Upper lobe of right lung (tissue), 1 donor: ENCODE measurements at regions not wholly inside any gene's neighbourhood (a gene's known extent, or its start where the extent isn't known, plus 50 kb on each side); places are given as distances from the start of the nearest gene placed in this dataset.
"Not testable (repeated sequence)": the region's sequence is repeated elsewhere in the genome, so short reads cannot be mapped to it uniquely, and the experiment has no call there.

Experiments
- ATAC-seq: fragments of 200-7000 bp; cut with Tn5 transposase; one replicate; pipeline ENCODE4 v1.9.1; 2020; ENCODE audit warnings: mild to moderate bottlenecking, moderate library complexity
- DNase-seq: peaks from one replicate; pipeline ENCODE4 v3.0.0-alpha.2; 2020
- H3K27ac ChIP-seq: fragments of 200-600 bp; one replicate; pipeline ENCODE4 v1.8.0; 2022
- H3K27me3 ChIP-seq: fragments of 200-600 bp; one replicate; pipeline ENCODE4 v1.8.0; 2022; ENCODE audit warnings: mild to moderate bottlenecking
- H3K36me3 ChIP-seq: fragments of 200-600 bp; one replicate; pipeline ENCODE4 v1.8.0; 2022
- H3K4me1 ChIP-seq: fragments of 200-600 bp; one replicate; pipeline ENCODE4 v1.8.0; 2022
- H3K4me3 ChIP-seq: fragments of 200-600 bp; one replicate; pipeline ENCODE4 v1.8.0; 2022; ENCODE audit warnings: mild to moderate bottlenecking
- H3K9me3 ChIP-seq: fragments of 200-600 bp; one replicate; pipeline ENCODE4 v1.8.0; 2022
- intact Hi-C: fragments of 100-400 bp; cut with DNase I; formaldehyde crosslinking; loops from one replicate; pipeline ENCODE4 v1.11.0; 2022
- TF ChIP-seq, protein P1 (sequence below): fragments of 200-600 bp; IDR thresholded peaks from one replicate; pipeline ENCODE4 v1.8.0; 2022; ENCODE audit warnings: antibody characterized with exemption
- donor health status: DM: no; HTN: yes; CAD: no; lungs with severe emphysema.

DNA sequence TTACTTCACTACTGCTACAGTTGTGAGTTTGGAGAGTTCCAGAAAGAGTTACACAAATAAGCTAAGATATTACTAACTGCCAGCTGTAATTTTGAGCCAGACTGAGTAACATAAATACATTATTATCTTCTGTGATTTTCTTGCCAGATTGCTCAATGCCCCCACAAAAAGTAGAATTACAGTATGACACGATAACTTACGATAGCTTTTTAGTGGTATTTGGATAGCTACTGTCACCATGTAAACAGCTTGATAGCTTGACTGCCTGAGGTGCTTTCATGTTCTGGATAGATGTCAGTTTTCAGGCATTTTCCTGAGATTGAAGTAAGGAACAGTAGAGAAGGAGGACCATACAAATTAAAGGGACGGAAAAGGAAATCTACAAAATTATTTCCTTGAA lies 533.3 kb downstream of the SOCS6 start:
- DNase-seq, result no peak

DNA sequence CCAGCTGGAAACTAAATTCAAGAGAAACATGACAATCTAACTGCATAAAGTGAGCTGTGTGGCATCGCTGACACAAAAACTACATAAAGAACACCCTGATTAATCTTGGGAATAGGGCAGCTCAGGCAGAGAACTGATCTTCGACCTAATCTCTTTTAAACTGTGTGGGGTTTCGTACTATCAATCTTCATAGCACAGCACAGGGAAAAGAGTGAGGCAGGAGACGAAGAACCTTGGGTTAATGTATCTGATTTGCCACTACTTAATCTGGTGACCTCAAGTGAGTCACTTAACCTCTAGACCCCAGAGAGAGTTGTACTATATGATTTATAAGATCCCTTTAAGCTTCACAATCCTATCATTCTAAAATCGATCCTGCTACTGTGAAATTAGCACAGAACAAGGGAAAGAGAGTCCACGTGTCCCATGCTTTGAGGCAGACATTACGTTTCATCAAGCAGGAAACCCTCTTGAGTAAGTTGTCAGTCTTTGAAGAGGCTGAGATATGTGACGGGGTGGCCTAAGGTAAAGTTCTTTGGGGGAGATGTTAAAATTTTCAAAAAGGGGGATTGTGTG lies 519.7 kb downstream of the SOCS6 start:
- H3K4me3 ChIP-seq, result no peak overlapping the region
- H3K36me3 ChIP-seq, result no peaks in the 10 kb centered on the region
- H3K27me3 ChIP-seq, result no peaks in the 10 kb centered on the region
- intact Hi-C loops, result no loop called here
- no peak for ATAC-seq
- DNase-seq, result no peak
- no peak overlapping the region for H3K27ac ChIP-seq
- H3K4me1 ChIP-seq, result no peaks in the 10 kb centered on the region
- no peaks in the 10 kb centered on the region for H3K9me3 ChIP-seq
- TF ChIP-seq, protein P1, sequence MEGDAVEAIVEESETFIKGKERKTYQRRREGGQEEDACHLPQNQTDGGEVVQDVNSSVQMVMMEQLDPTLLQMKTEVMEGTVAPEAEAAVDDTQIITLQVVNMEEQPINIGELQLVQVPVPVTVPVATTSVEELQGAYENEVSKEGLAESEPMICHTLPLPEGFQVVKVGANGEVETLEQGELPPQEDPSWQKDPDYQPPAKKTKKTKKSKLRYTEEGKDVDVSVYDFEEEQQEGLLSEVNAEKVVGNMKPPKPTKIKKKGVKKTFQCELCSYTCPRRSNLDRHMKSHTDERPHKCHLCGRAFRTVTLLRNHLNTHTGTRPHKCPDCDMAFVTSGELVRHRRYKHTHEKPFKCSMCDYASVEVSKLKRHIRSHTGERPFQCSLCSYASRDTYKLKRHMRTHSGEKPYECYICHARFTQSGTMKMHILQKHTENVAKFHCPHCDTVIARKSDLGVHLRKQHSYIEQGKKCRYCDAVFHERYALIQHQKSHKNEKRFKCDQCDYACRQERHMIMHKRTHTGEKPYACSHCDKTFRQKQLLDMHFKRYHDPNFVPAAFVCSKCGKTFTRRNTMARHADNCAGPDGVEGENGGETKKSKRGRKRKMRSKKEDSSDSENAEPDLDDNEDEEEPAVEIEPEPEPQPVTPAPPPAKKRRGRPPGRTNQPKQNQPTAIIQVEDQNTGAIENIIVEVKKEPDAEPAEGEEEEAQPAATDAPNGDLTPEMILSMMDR, result no peak

More for the DNA sequence above, 533.3 kb downstream of the SOCS6 start:
- Histone ChIP-seq H3K27ac (no peak overlapping the region), H3K9me3 (no peaks in the 10 kb centered on the region), H3K36me3 (no peaks in the 10 kb centered on the region), H3K4me1 (no peaks in the 10 kb centered on the region), H3K4me3 (no peak overlapping the region), H3K27me3 (no peaks in the 10 kb centered on the region)
- TF ChIP-seq, protein P1, result no peak
- intact Hi-C loops, result no loop called here
- ATAC-seq, result no peak

DNA sequence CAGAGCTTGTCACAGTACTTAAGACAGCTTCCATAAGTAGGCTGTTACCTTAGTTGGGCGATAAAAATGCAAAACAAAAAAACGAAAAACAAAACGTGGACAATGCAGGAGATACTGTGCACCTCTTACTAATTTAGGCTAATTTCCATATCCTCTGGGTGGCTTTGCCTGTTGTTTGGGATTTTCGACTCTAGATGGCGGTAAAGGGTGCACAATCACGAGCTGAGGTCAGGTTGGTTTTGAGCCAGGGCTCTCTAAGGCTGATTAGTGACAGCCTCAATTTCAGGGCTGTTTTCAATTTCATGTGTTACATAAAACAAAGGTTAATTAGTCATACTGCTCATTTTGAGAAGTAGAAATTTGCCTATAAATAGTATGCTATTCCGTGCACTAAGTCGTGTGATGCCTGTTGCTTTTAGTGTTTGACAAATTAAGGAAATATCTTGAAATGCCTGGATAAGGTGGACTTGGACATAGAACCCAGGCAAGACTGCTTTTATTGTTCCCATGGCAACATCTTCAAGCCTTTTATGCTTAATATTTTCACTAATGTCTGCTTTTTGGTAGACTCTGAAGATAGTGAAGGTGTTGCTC lies 493.1 kb downstream of the SOCS6 start:
- DNase-seq (no peak), ATAC-seq (peak; percentile 91)
- Histone ChIP-seq H3K9me3 (no peaks in the 10 kb centered on the region), H3K4me1 (no peaks in the 10 kb centered on the region), H3K4me3 (no peak overlapping the region), H3K27ac (no peak overlapping the region), H3K27me3 (no peaks in the 10 kb centered on the region), H3K36me3 (no peaks in the 10 kb centered on the region)
- TF ChIP-seq, protein P1, result peak; percentile 60
- intact Hi-C loops, result no loop called here

DNA sequence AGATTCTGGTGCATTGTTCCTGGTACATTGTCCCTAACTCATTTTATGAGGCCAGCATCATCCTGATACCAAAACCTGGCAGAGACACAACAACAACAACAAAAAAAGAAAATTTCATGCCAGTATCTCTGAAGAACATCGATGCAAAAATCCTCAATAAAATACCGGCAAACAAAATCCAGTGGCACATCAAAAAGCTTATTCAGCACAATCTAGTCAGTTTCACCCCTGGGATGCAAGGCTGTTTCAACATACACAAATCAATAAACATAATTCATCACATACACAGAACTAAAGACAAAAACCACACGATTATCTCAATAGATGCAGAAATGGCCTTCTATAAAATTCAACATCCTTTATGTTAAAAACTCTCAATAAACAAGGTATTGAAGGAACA lies 477.4 kb downstream of the SOCS6 start:
- H3K27ac ChIP-seq, H3K9me3 ChIP-seq, H3K4me3 ChIP-seq, H3K4me1 ChIP-seq, ATAC-seq, H3K27me3 ChIP-seq, intact Hi-C loops, H3K36me3 ChIP-seq, DNase-seq: not testable (repeated sequence)

DNA sequence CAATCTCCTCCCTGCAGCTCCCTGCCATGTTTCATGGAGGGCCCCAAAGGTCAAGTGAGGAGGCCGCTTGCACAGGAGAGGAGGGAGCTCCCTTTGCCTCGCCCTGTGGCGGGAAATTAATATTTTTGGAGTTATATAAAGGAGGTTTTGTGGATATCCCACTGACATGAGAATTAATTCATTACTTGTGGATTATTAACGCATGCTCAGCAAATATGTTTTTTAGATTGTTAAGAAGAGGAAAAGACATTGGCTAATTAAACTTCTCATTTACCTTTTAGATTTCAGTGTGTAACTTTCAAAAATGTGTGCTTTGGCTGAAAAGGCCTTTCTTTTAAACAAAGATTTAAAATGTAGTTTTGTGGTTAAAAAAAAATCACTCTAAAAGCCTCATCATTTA lies 474.0 kb downstream of the SOCS6 start:
- intact Hi-C loops, result no loop called here
- TF ChIP-seq, protein P1, result no peak
- no peaks in the 10 kb centered on the region for H3K36me3 ChIP-seq
- ATAC-seq, result no peak
- H3K9me3 ChIP-seq, result no peaks in the 10 kb centered on the region
- no peaks in the 10 kb centered on the region for H3K27me3 ChIP-seq
- no peaks in the 10 kb centered on the region for H3K4me1 ChIP-seq
- no peak overlapping the region for H3K27ac ChIP-seq
- H3K4me3 ChIP-seq, result no peak overlapping the region
- no peak for DNase-seq

DNA sequence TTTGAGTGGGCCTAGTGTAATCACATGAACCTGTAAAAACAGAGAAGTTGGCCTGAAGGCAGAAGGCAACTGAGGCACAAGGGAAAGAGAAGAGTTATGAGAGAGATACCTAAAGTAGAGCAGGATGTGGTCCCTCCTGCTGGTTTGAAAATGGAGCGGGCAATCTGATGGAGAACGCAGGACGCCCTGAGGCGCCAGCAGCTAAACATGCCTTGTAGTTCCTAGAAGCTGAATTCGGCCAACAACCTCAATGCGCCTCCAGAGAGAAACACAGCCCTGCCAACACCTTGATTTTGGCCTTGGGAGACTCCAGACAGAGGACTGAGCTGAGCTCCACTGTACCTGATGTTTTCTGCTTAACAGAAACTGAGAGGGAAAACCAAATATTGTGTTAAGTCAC lies 469.9 kb downstream of the SOCS6 start:
- TF ChIP-seq, protein P1, result no peak
- Histone ChIP-seq H3K27me3 (no peaks in the 10 kb centered on the region), H3K27ac (no peak overlapping the region), H3K9me3 (no peaks in the 10 kb centered on the region), H3K4me1 (no peaks in the 10 kb centered on the region), H3K36me3 (no peaks in the 10 kb centered on the region), H3K4me3 (no peak overlapping the region)
- DNase-seq (no peak), ATAC-seq (no peak)
- intact Hi-C loops, result no loop called here
